Ovary (tissue), 3 donors: ENCODE measurements at regions not wholly inside any gene's neighbourhood (a gene's known extent, or its start where the extent isn't known, plus 50 kb on each side); places are given as distances from the start of the nearest gene placed in this dataset.

ENCODE experiments used
- EP300 ChIP-seq: sonication (generic); formaldehyde crosslinking; IDR thresholded peaks from one replicate; pipeline ENCODE4 v1.6.1; 2017; ENCODE audit warnings: antibody characterized with exemption
- TF ChIP-seq, protein P1 (sequence below), 3 donors: fragments of 450-650 bp in 2 of 3; fragments of 200-600 bp in 1 of 3; IDR thresholded peaks; one replicate each; pipeline versions ENCODE4 v1.5.1 to v1.8.0; 2016 to 2022; ENCODE audit warnings: antibody characterized with exemption in 3 of 3, mild to moderate bottlenecking in 1 of 3
- donor health status: DM: no; HTN: no; CAD: no.

DNA sequence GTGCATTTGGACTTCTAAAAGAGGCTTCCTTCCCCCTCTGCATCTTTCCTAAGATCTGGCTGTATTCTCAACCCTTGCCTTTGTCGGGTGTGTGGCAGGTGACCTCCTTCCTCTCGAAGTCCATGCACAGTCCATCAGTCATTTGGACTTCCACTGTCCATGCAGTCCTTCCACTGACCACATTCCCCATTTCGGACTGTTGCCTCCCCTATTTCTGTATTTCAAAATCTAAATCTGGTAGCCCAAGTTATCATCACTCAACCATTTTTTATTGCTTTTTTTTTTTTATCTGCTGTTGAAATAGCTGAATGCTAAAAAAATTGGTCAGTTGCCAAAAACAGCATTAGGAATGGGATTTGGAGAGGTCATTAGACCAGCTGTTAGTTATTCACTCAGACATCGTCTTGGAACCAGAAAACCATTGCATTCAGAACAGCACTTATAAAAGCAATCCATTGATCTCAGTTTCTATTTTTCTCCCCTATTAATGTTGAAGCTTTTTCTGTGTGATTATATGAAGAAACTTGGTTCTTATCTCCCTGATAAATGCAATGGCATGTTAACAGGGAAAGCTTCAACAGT, 575.6 kb downstream of the KIF20B start:
- TF ChIP-seq, protein P1, sequence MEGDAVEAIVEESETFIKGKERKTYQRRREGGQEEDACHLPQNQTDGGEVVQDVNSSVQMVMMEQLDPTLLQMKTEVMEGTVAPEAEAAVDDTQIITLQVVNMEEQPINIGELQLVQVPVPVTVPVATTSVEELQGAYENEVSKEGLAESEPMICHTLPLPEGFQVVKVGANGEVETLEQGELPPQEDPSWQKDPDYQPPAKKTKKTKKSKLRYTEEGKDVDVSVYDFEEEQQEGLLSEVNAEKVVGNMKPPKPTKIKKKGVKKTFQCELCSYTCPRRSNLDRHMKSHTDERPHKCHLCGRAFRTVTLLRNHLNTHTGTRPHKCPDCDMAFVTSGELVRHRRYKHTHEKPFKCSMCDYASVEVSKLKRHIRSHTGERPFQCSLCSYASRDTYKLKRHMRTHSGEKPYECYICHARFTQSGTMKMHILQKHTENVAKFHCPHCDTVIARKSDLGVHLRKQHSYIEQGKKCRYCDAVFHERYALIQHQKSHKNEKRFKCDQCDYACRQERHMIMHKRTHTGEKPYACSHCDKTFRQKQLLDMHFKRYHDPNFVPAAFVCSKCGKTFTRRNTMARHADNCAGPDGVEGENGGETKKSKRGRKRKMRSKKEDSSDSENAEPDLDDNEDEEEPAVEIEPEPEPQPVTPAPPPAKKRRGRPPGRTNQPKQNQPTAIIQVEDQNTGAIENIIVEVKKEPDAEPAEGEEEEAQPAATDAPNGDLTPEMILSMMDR (IDR thresholded peaks at IDR 0.05): no peak
- TF ChIP-seq EP300: no peak
